ENCODE measurements at regions not wholly inside any gene's neighbourhood (a gene's known extent, or its start where the extent isn't known, plus 50 kb on each side); places are given as distances from the start of the nearest gene placed in this dataset.

DNA sequence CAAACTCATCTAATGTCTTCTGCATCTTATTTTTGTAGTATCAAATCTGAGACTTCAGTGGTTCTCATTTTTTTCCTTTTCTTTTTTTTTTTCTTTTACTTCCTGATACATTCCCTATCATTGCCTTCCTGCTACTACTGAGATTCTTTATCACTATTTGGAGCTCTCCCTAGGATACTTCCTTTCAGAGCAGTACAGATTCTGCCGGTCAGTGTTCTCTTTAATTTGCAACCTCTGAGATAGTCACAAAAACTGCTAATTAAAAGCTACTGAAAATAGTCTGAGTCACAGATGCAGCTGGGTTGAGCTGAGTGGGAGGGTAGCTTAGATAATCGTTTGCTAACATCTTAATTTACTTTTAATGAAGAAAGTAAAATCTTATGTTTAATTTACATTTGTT, 1279.7 kb downstream of the ARAP2 start:
- Histone ChIP-seq H2AFZ (ENCODE audit: low read length) (no peak overlapping the region), H3K9ac (ENCODE audit: insufficient read depth, low read length) (no peak overlapping the region), H4K20me1 (ENCODE audit: control insufficient read depth, extremely low read depth, insufficient read depth, low read length) (no peaks in the 10 kb centered on the region), H3K4me1 (ENCODE audit: control insufficient read depth, extremely low read depth, insufficient read depth, low read length) (no peaks in the 10 kb centered on the region), H3K27me3 (ENCODE audit: control insufficient read depth, insufficient read depth, low read length) (no peaks in the 10 kb centered on the region), H3K4me2 (ENCODE audit: extremely low read depth, insufficient read depth, low read length) (no peak overlapping the region), H3K27ac (ENCODE audit: insufficient read depth, low read length) (no peak overlapping the region), H3K79me2 (ENCODE audit: control insufficient read depth, insufficient read depth, low read length) (no peaks in the 10 kb centered on the region), H3K9me3 (ENCODE audit: control insufficient read depth, insufficient read depth, low read depth, low read length) (no peaks in the 10 kb centered on the region), H3K4me3 (replicated peaks in 1 of 4; ENCODE audit: control extremely low read depth in 1 of 4, insufficient read depth in 1 of 4, low read depth in 3 of 4, low read length in 4 of 4) (no peak overlapping the region), H3K36me3 (ENCODE audit: control insufficient read depth, insufficient read depth, low read length) (no peaks in the 10 kb centered on the region)
- DNase-seq (ENCODE audit: low read depth in 2 of 2): no peak
- TF ChIP-seq, protein P1, sequence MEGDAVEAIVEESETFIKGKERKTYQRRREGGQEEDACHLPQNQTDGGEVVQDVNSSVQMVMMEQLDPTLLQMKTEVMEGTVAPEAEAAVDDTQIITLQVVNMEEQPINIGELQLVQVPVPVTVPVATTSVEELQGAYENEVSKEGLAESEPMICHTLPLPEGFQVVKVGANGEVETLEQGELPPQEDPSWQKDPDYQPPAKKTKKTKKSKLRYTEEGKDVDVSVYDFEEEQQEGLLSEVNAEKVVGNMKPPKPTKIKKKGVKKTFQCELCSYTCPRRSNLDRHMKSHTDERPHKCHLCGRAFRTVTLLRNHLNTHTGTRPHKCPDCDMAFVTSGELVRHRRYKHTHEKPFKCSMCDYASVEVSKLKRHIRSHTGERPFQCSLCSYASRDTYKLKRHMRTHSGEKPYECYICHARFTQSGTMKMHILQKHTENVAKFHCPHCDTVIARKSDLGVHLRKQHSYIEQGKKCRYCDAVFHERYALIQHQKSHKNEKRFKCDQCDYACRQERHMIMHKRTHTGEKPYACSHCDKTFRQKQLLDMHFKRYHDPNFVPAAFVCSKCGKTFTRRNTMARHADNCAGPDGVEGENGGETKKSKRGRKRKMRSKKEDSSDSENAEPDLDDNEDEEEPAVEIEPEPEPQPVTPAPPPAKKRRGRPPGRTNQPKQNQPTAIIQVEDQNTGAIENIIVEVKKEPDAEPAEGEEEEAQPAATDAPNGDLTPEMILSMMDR (conservative IDR thresholded peaks at IDR 0.05 in 1 of 2, IDR thresholded peaks at IDR 0.05 in 1 of 2; ENCODE audit: low read depth in 1 of 2, low read length in 2 of 2): no peak
- TF ChIP-seq EZH2 (IDR thresholded peaks at IDR 0.05; ENCODE audit: low read length, missing control alignments): no peak

DNA sequence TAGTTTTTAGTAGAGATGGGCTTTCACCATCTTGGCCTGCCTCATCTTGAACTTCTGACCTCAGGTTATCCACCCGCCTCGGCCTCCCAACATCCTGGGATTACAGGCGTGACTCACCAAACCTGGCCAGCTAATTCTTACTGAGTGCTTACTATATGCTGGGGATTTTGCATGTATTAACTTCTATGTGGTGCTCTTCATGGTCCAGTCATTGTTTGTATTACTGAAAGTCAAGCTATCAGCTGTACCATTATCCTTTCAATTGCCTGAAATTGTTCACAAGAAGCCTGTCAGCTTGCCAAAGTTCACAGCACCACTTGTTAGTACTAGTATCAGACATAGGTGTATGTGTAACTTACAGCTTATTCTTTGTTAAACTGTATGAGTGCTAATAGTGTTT, 1272.1 kb downstream of the ARAP2 start:
- no peak overlapping the region for H3K9ac ChIP-seq (ENCODE audit: insufficient read depth, low read length)
- no peaks in the 10 kb centered on the region for H4K20me1 ChIP-seq (ENCODE audit: control insufficient read depth, extremely low read depth, insufficient read depth, low read length)
- H3K4me3 ChIP-seq (replicated peaks in 1 of 4; ENCODE audit: control extremely low read depth in 1 of 4, insufficient read depth in 1 of 4, low read depth in 3 of 4, low read length in 4 of 4): no peak overlapping the region

DNA sequence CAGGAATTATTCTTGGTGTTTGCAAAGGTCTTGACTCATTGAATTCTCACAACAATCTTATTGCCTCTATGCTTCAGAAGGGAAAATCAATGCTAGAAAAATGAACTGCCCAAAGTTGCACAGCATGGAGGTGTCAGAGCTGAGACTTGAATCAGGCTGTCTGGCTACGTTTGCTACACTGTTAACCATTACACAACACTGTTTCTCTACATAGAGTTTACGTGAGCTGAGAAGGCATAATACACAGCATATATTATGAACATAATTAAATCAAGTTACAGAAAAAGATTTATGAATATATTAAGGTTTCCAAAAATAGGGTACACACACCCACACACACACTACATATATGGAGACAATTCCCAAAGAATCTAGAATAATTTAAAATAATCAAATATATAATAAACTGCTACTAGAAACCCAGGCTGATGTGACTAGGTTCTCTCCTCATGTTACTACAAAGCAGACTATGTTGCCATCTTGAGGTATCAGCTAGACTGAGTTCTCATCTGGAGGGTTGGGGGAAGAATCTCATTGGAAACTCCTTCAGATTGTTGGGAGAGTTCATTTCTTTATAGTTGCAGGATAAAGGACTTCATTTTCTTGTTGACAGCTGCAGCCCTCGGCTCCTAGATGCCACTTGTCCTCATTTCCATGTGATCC, 1270.5 kb downstream of the ARAP2 start:
- Histone ChIP-seq H3K4me3 (replicated peaks in 1 of 4; ENCODE audit: control extremely low read depth in 1 of 4, insufficient read depth in 1 of 4, low read depth in 3 of 4, low read length in 4 of 4) (no peak overlapping the region), H4K20me1 (ENCODE audit: control insufficient read depth, extremely low read depth, insufficient read depth, low read length) (no peaks in the 10 kb centered on the region), H3K27me3 (ENCODE audit: control insufficient read depth, insufficient read depth, low read length) (no peaks in the 10 kb centered on the region), H3K4me1 (ENCODE audit: control insufficient read depth, extremely low read depth, insufficient read depth, low read length) (no peaks in the 10 kb centered on the region), H3K4me2 (ENCODE audit: extremely low read depth, insufficient read depth, low read length) (no peak overlapping the region), H3K27ac (ENCODE audit: insufficient read depth, low read length) (no peak overlapping the region), H3K9ac (ENCODE audit: insufficient read depth, low read length) (no peak overlapping the region), H3K79me2 (ENCODE audit: control insufficient read depth, insufficient read depth, low read length) (no peaks in the 10 kb centered on the region), H3K36me3 (ENCODE audit: control insufficient read depth, insufficient read depth, low read length) (no peaks in the 10 kb centered on the region), H3K9me3 (ENCODE audit: control insufficient read depth, insufficient read depth, low read depth, low read length) (no peaks in the 10 kb centered on the region), H2AFZ (ENCODE audit: low read length) (no peak overlapping the region)
- no peak for DNase-seq (ENCODE audit: low read depth in 2 of 2)
- no peak for TF ChIP-seq EZH2 (IDR thresholded peaks at IDR 0.05; ENCODE audit: low read length, missing control alignments)
- TF ChIP-seq, protein P1 (conservative IDR thresholded peaks at IDR 0.05 in 1 of 2, IDR thresholded peaks at IDR 0.05 in 1 of 2; ENCODE audit: low read depth in 1 of 2, low read length in 2 of 2): no peak

More for the DNA sequence above, 1272.1 kb downstream of the ARAP2 start:
- no peak overlapping the region for H2AFZ ChIP-seq (ENCODE audit: low read length)
- no peaks in the 10 kb centered on the region for H3K36me3 ChIP-seq (ENCODE audit: control insufficient read depth, insufficient read depth, low read length)
- H3K79me2 ChIP-seq (ENCODE audit: control insufficient read depth, insufficient read depth, low read length): no peaks in the 10 kb centered on the region
- H3K27me3 ChIP-seq (ENCODE audit: control insufficient read depth, insufficient read depth, low read length): no peaks in the 10 kb centered on the region
- no peak for DNase-seq (ENCODE audit: low read depth in 2 of 2)
- no peaks in the 10 kb centered on the region for H3K4me1 ChIP-seq (ENCODE audit: control insufficient read depth, extremely low read depth, insufficient read depth, low read length)
- TF ChIP-seq, protein P1 (conservative IDR thresholded peaks at IDR 0.05 in 1 of 2, IDR thresholded peaks at IDR 0.05 in 1 of 2; ENCODE audit: low read depth in 1 of 2, low read length in 2 of 2): no peak
- no peak for TF ChIP-seq EZH2 (IDR thresholded peaks at IDR 0.05; ENCODE audit: low read length, missing control alignments)
- H3K4me2 ChIP-seq (ENCODE audit: extremely low read depth, insufficient read depth, low read length): no peak overlapping the region
- no peak overlapping the region for H3K27ac ChIP-seq (ENCODE audit: insufficient read depth, low read length)
- H3K9me3 ChIP-seq (ENCODE audit: control insufficient read depth, insufficient read depth, low read depth, low read length): no peaks in the 10 kb centered on the region

Data from fibroblast of lung (primary cell).